ENCODE measurements at regions not wholly inside any gene's neighbourhood (a gene's known extent, or its start where the extent isn't known, plus 50 kb on each side); places are given as distances from the start of the nearest gene placed in this dataset.

- H3K4me1 Mint-ChIP-seq = peaks cover 3% of the 10 kb centered on the region
- no peak for DNase-seq
- peaks cover 13% of the 10 kb centered on the region for H3K27me3 Mint-ChIP-seq
- no peaks in the 10 kb centered on the region for H3K36me3 Mint-ChIP-seq (ENCODE audit: low read depth)
- no peaks in the 10 kb centered on the region for H3K9me3 Mint-ChIP-seq
- ChIA-PET POLR2A (interaction anchor here (0.6 kb wide), 1 partner anchor 12 kb away, joined by 3 read pairs; no protein-coding TSS in a partner anchor), CTCF (interaction anchor here (1.4 to 2.2 kb wide), 2 partner anchors 9 to 13 kb away, joined by 4 to 10 read pairs; no protein-coding TSS in a partner anchor)
- no peak overlapping the region for H3K4me3 Mint-ChIP-seq
- H3K27ac Mint-ChIP-seq = no peak overlapping the region
Observed at GRCh38 chr10:110404413-110404812, 93.3 kb upstream of the DUSP5 start.

GRCh38 chr10:110404825-110405224 is 92.9 kb upstream of the DUSP5 start:
- no peaks in the 10 kb centered on the region for H3K36me3 Mint-ChIP-seq (ENCODE audit: low read depth)
- peaks cover 13% of the 10 kb centered on the region for H3K27me3 Mint-ChIP-seq
- no peak for DNase-seq
- H3K9me3 Mint-ChIP-seq = no peaks in the 10 kb centered on the region
- H3K4me1 Mint-ChIP-seq = peaks cover 4% of the 10 kb centered on the region
- POLR2A ChIA-PET = no interaction called here
- CTCF ChIA-PET = interaction anchor here (1.4 to 2.7 kb wide), 2 partner anchors 9 to 33 kb away, joined by 3 to 17 read pairs; no protein-coding TSS in a partner anchor
- no peak overlapping the region for H3K4me3 Mint-ChIP-seq
- H3K27ac Mint-ChIP-seq = no peak overlapping the region

GRCh38 chr10:110405380-110405779 is 92.3 kb upstream of the DUSP5 start:
- no peaks in the 10 kb centered on the region for H3K36me3 Mint-ChIP-seq (ENCODE audit: low read depth)
- ChIA-PET CTCF (interaction anchor here (1.1 to 2.7 kb wide), 3 partner anchors 9 to 33 kb away, joined by 3 to 17 read pairs (median 3); no protein-coding TSS in a partner anchor), POLR2A (no interaction called here)
- no peaks in the 10 kb centered on the region for H3K9me3 Mint-ChIP-seq
- no peak overlapping the region for H3K4me3 Mint-ChIP-seq
- DNase-seq = no peak
- H3K27me3 Mint-ChIP-seq = peaks cover 13% of the 10 kb centered on the region
- H3K4me1 Mint-ChIP-seq = peaks cover 4% of the 10 kb centered on the region
- no peak overlapping the region for H3K27ac Mint-ChIP-seq

- H3K4me3 Mint-ChIP-seq = no peak overlapping the region
- POLR2A ChIA-PET = no interaction called here
- CTCF ChIA-PET = interaction anchor here (0.9 to 2.8 kb wide), 9 partner anchors 8 to 134 kb away, joined by 3 to 17 read pairs (median 4); no protein-coding TSS in a partner anchor
- H3K9me3 Mint-ChIP-seq = no peaks in the 10 kb centered on the region
- no peak for DNase-seq
- no peaks in the 10 kb centered on the region for H3K36me3 Mint-ChIP-seq (ENCODE audit: low read depth)
- peaks cover 13% of the 10 kb centered on the region for H3K27me3 Mint-ChIP-seq
- H3K4me1 Mint-ChIP-seq = peaks cover 8% of the 10 kb centered on the region
- H3K27ac Mint-ChIP-seq = no peak overlapping the region
Observed at GRCh38 chr10:110407301-110408170, 90.2 kb upstream of the DUSP5 start.

GRCh38 chr10:110408203-110408871 is 89.4 kb upstream of the DUSP5 start:
- ChIA-PET CTCF (interaction anchor here (0.6 to 2.8 kb wide), 8 partner anchors 9 to 588 kb away, joined by 3 to 8 read pairs (median 4); no protein-coding TSS in a partner anchor), POLR2A (no interaction called here)
- peaks cover 13% of the 10 kb centered on the region for H3K27me3 Mint-ChIP-seq
- no peak overlapping the region for H3K27ac Mint-ChIP-seq
- DNase-seq = no peak
- no peaks in the 10 kb centered on the region for H3K9me3 Mint-ChIP-seq
- no peaks in the 10 kb centered on the region for H3K36me3 Mint-ChIP-seq (ENCODE audit: low read depth)
- H3K4me3 Mint-ChIP-seq = no peak overlapping the region
- H3K4me1 Mint-ChIP-seq = peaks cover 15% of the 10 kb centered on the region

- Mint-ChIP-seq H3K27me3 (peaks cover 13% of the 10 kb centered on the region), H3K4me3 (no peak overlapping the region), H3K9me3 (no peaks in the 10 kb centered on the region), H3K36me3 (ENCODE audit: low read depth) (no peaks in the 10 kb centered on the region), H3K27ac (no peak overlapping the region), H3K4me1 (peaks cover 21% of the 10 kb centered on the region)
- no peak for DNase-seq
- ChIA-PET POLR2A (no interaction called here), CTCF (interaction anchor here (0.6 to 2.8 kb wide), 7 partner anchors 9 to 588 kb away, joined by 3 to 8 read pairs (median 3); no protein-coding TSS in a partner anchor)
Observed at GRCh38 chr10:110408943-110409342, 88.8 kb upstream of the DUSP5 start.

GRCh38 chr10:110409488-110409887 is 88.2 kb upstream of the DUSP5 start:
- Mint-ChIP-seq H3K4me1 (peaks cover 24% of the 10 kb centered on the region), H3K27me3 (peaks cover 13% of the 10 kb centered on the region), H3K4me3 (no peak overlapping the region), H3K36me3 (ENCODE audit: low read depth) (no peaks in the 10 kb centered on the region), H3K27ac (no peak overlapping the region), H3K9me3 (no peaks in the 10 kb centered on the region)
- POLR2A ChIA-PET = no interaction called here
- no peak for DNase-seq
- CTCF ChIA-PET = interaction anchor here (0.8 to 2.2 kb wide), 5 partner anchors 10 to 75 kb away, joined by 3 to 7 read pairs (median 4); no protein-coding TSS in a partner anchor

GRCh38 chr10:110409926-110410325 is 87.8 kb upstream of the DUSP5 start:
- no peak overlapping the region for H3K27ac Mint-ChIP-seq
- H3K9me3 Mint-ChIP-seq = no peaks in the 10 kb centered on the region
- peaks cover 13% of the 10 kb centered on the region for H3K27me3 Mint-ChIP-seq
- POLR2A ChIA-PET = no interaction called here
- H3K36me3 Mint-ChIP-seq (ENCODE audit: low read depth) = no peaks in the 10 kb centered on the region
- H3K4me3 Mint-ChIP-seq = no peak overlapping the region
- H3K4me1 Mint-ChIP-seq = peaks cover 29% of the 10 kb centered on the region
- DNase-seq = no peak
- CTCF ChIA-PET = interaction anchor here (1.7 kb wide), 1 partner anchor 12 kb away, joined by 4 read pairs; no protein-coding TSS in a partner anchor

- Mint-ChIP-seq H3K27me3 (peaks cover 13% of the 10 kb centered on the region), H3K27ac (no peak overlapping the region), H3K4me3 (no peak overlapping the region), H3K9me3 (no peaks in the 10 kb centered on the region), H3K4me1 (peaks cover 34% of the 10 kb centered on the region), H3K36me3 (ENCODE audit: low read depth) (no peaks in the 10 kb centered on the region)
- ChIA-PET POLR2A (no interaction called here), CTCF (interaction anchor here (1.3 to 1.7 kb wide), 3 partner anchors 8 to 13 kb away, joined by 3 to 9 read pairs (median 4); no protein-coding TSS in a partner anchor)
- no peak for DNase-seq
Observed at GRCh38 chr10:110410329-110411046, 87.2 kb upstream of the DUSP5 start.

GRCh38 chr10:110411047-110411410 is 86.7 kb upstream of the DUSP5 start:
- Mint-ChIP-seq H3K4me1 (peaks cover 40% of the 10 kb centered on the region), H3K27me3 (peaks cover 11% of the 10 kb centered on the region), H3K4me3 (no peak overlapping the region), H3K9me3 (no peaks in the 10 kb centered on the region), H3K27ac (no peak overlapping the region), H3K36me3 (ENCODE audit: low read depth) (no peaks in the 10 kb centered on the region)
- ChIA-PET CTCF (interaction anchor here (0.9 to 1.7 kb wide), 5 partner anchors 9 to 32 kb away, joined by 3 to 9 read pairs (median 3); no protein-coding TSS in a partner anchor), POLR2A (no interaction called here)
- no peak for DNase-seq

GRCh38 chr10:110413049-110413783 is 84.5 kb upstream of the DUSP5 start:
- ChIA-PET CTCF (interaction anchor here (0.6 to 6.4 kb wide), 9 partner anchors 10 to 1956 kb away, joined by 3 to 37 read pairs (median 3); no protein-coding TSS in a partner anchor), POLR2A (interaction anchor here (0.7 kb wide), 1 partner anchor 91 kb away, joined by 3 read pairs; no protein-coding TSS in a partner anchor)
- Mint-ChIP-seq H3K4me3 (no peak overlapping the region), H3K9me3 (no peaks in the 10 kb centered on the region), H3K36me3 (ENCODE audit: low read depth) (no peaks in the 10 kb centered on the region), H3K4me1 (peaks cover 41% of the 10 kb centered on the region), H3K27me3 (no peaks in the 10 kb centered on the region), H3K27ac (peak overlapping the region; percentile 48)
- no peak for DNase-seq
